ENCODE measurements at regions not wholly inside any gene's neighbourhood (a gene's known extent, or its start where the extent isn't known, plus 50 kb on each side); places are given as distances from the start of the nearest gene placed in this dataset.
"Not testable (repeated sequence)": the region's sequence is repeated elsewhere in the genome, so short reads cannot be mapped to it uniquely, and the experiment has no call there.

DNA sequence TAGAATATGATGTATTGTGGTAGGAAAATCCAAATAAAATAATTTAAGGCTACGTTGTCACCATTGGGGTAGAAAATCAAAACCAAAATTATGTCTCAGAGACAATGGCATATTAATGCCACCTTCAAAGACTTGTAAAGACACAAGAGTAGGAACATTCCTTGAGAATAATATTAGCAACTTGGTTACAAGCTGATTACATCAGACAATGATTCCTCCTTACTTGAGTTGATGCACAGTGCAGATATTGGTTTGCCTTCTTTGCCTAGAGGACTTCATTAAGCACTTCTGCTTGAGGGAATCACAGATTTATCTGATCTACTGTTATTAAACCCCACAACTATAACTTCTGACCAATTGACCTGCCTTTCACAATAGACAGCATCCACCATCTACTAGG, 500.2 kb downstream of the CDH9 start:
- no peak for DNase-seq (ENCODE audit: low spot score)

DNA sequence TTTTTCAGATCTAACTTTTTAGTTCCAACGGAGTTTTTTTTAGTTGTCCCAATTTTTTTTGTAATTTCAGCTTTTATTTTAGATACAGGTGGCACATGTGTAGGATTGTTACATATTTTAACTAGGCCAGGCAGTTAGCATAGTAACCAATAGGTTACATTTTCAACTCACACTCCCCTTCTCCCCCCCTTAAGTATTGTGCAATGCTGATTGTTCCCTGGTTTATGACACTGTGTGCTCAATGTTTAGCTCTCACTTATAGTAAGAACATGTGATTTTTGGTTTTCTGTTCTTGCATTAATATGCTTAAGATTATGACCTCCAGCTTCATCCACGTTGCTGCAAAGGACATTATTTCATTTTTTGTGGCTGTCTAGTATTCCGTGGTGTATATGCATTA, 503.2 kb downstream of the CDH9 start:
- no peak for DNase-seq (ENCODE audit: low spot score)

DNA sequence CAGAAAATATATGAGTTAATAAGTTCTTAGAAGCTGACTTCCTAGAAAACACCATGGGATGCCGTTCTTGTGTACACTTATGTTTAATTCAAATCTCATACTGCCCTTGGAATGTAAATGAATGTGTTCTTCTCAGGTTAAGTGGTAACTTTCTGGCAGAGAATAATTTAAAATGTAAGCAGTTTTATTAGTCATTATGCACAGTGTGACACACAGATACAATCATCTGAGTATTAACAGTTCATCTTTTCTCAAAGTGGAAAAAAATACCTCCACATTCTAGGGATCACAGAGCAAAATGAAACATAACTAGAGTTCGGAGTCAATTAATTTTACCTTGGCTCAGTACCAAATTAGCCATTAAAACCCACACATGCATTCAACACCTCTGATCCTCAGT, 508.1 kb downstream of the CDH9 start:
- no peak for DNase-seq (ENCODE audit: low spot score)

DNA sequence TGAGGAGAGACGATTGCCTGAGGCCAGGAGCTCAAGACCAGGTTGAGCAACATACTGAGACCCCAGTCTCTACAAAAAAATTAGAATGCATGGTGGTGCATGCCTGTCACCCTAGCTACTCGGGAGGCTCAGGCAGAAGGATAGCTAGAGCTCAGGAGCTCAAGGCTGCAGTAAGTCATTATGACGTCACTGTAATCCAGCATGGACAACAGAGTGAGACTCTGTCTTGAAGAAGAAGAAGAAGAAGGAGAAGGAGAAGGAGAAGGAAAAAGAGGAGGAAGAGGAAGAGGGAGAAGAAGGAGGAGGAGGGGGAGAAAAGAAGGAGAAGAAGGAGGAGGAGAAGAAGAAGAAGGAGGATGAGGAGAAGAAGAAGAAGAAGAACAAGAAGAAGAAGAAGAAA, 519.1 kb downstream of the CDH9 start:
- no peak for DNase-seq (ENCODE audit: low spot score)

- no peak for DNase-seq (ENCODE audit: low spot score)
These were observed 520.3 kb downstream of the CDH9 start for GRCh38 chr5:26518065-26518464.

GRCh38 chr5:26498972-26499371, 539.4 kb downstream of the CDH9 start:
- DNase-seq (ENCODE audit: low spot score): no peak

DNA sequence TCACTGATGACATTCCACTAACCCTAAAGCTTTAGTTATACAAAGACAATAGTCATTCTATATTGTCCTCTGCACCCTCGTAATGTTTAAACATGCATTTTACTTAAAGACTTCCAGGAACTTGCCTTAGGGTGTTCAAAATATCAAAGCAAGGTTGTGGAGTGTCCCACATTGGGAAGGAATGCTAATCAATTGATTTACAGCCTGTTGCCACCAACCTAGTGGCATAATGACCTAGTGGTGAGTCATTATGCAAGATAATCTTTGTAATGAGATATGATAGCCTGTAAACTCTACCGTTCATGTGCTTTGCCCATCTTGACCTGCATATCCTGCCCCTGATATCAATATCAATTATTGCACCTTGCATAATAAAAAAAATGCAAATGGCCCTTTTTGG, 542.9 kb downstream of the CDH9 start:
- no peak for DNase-seq (ENCODE audit: low spot score)

- DNase-seq (ENCODE audit: low spot score): no peak
These were observed 545.4 kb downstream of the CDH9 start for GRCh38 chr5:26492906-26493459.

GRCh38 chr5:26487553-26487952, 550.8 kb downstream of the CDH9 start:
- DNase-seq (ENCODE audit: low spot score): no peak

DNA sequence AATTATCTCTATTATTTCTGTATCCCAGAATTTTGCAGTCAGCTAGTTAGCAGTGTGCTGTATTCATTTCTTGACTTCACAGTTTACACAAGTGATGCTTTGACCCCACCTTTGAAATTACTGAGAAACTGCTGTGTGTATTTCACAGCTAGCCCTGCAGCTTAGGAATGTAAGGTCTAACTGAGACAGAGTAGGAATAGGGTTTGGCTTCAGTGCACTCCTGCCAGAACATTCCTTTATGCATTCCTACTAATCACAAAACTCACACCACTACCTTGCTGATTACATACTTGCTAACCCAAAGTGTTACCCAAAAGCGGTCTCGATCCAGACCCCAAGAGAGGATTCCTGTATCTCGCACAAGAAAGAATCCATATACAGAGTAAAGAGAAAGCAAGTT, 551.8 kb downstream of the CDH9 start:
- DNase-seq (ENCODE audit: low spot score): no peak

DNA sequence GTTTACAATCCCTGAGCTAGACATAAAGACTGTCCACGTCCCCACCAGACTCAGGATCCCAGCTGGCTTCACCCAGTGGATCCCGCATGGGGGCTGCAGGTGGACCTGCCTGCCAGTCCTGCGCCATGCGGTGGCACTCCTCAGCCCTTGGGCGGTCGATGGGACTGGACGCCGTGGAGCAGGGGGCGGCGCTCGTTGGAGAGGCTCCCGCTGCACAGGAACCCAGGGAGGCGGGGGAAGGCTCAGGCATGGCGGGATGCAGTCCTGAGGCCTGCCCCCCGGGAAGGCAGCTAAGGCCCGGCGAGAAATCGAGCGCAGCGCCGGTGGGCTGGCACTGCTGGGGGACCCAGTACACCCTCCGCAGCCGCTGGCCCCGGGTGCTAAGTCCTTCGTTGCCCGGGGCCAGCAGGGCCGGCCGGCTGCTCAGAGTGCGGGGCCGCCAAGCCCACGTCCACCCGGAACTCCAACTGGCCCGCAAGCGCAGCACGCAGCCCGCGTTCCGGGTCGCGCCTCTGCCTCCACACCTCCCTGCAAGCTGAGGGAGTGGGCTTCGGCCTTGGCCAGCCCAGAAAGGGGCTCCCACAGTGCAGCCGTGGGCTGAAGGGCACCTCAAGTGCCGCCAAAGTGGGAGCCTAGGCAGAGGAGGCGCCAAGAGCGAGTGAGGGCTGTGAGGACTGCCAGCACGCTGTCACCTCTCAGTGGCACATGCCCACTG, 553.1 kb downstream of the CDH9 start:
- not testable (repeated sequence) for DNase-seq (ENCODE audit: low spot score)

- DNase-seq (ENCODE audit: low spot score): peak; percentile 31
These were observed 555.5 kb downstream of the CDH9 start for GRCh38 chr5:26482810-26483375.

DNA sequence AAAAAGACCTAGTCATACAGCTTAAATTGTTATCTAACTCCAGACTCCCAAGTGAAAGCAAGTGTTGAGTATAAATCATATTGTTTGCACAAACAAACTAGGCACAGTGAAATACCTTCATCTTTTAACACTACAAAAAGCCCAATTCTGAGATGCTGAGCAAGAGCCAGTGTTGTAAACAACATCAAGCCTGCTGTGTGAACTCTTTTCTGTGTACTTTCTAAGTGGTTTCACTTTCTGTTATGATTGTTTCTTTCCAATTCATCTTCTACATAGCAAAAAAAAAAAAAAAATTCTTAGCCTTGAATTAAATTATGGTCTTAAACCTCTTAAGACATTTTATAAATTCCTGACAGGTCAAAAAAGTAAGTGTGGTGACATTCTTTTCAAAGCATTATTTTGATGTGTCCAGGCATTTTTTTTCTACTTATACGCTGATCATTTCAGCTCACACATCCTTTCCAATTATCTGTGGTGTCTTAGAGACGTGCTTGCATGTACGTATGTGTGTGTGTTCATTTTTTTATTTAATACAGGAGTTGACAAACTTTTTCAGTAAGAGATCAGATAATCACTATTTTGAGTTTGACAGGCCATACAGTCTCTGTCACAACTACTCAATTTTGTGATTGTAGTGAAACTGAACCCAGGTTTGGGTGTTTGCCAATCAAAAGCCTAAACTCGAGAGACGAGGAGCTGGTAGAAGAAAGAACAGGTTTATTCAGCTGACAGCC, 556.1 kb downstream of the CDH9 start:
- DNase-seq (ENCODE audit: low spot score): no peak

DNA sequence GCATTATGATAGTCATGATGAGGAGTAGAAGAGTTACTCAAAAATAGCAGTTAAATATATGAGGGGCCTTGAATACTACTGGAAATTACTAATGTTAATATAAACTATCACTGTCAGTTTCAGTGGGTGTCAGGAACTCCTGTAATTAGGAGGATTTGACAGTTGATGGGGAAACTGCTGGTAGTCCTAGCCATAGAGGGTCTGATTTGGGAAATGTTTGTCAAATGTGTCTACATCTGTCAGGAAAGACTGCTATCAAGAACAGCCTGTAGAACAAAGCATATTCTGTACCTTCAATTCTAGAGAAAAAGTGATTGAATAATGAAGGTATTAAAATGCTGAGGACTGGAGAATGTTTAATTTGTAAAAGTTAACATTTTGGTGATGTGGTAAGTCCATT, 567.9 kb downstream of the CDH9 start:
- no peak for DNase-seq (ENCODE audit: low spot score)

DNA sequence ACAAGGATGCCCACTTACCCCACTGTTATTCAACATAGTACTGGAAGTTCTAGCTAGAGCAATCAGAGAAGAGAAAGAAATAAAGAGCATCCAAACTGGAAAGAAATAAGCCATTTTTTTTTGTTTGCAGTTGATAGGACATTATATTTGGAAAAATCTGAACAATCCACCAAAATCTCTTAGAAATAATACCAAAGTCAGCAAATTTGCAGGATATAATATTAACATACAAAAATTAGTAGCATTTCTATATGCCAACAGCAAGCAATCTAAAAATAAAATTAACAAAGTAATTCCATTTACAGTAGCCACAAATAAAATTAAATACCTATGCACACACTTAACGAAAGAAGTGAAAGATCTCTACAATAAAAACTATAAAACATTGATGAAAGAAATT, 599.3 kb downstream of the CDH9 start:
- DNase-seq (ENCODE audit: low spot score): no peak

DNA sequence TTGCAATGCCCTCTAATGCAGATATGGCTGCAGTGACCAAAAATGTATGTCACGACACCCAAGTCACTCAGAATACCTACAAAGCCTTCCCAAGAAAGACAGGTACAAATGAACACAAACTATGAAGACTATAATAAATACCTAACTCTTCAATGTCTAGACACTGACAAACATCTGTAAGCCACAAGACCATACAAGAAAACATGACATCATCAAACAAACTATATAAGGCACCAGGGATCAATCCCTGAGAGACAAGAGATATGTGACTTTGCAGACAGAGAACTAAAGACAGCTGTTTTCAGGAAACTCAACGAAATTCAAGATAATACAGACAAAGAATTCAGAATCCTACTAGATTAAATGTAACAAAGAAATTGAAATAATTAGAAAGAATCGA, 603.7 kb downstream of the CDH9 start:
- no peak for DNase-seq (ENCODE audit: low spot score)

DNA sequence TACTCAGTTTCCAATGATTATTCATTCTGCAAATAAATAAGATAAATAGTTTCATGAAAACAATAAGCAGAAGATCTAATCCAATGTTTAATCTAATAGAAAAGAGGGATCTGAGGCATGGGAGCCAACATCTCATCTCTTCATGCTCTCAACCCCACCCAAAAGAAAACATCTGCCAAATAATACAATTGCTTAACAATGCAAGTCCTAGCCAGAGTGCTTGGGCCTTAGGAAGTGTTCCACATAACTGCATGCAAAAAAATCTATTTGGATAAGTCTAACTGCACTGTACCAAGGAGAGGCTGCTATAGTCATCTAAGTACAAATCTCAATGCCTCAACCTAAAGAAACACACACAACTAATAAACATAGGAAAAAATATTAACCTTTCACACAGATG, 606.0 kb downstream of the CDH9 start:
- no peak for DNase-seq (ENCODE audit: low spot score)

- DNase-seq (ENCODE audit: low spot score): no peak
These were observed 608.1 kb downstream of the CDH9 start for GRCh38 chr5:26430323-26430722.

DNA sequence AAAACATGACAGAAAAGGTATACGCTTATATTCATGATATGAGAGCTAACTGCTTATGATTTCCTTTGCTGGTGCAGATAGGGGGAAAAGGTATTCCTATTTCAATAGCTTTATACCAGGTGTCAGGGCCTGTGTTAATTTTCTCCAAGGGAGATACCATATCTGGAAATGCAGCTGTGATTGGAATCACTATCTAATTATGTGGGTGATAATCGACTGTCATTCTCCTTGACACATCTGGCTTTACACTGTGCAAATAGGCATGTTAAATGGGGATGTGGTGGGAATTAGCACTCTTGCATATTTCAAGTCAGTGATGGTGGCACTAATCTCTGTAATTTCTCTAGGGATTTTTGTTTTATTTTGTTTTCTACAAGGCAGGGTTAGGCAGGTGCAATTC, 611.1 kb downstream of the CDH9 start:
- no peak for DNase-seq (ENCODE audit: low spot score)

GRCh38 chr5:26419987-26420386, 618.4 kb downstream of the CDH9 start:
- no peak for DNase-seq (ENCODE audit: low spot score)

DNA sequence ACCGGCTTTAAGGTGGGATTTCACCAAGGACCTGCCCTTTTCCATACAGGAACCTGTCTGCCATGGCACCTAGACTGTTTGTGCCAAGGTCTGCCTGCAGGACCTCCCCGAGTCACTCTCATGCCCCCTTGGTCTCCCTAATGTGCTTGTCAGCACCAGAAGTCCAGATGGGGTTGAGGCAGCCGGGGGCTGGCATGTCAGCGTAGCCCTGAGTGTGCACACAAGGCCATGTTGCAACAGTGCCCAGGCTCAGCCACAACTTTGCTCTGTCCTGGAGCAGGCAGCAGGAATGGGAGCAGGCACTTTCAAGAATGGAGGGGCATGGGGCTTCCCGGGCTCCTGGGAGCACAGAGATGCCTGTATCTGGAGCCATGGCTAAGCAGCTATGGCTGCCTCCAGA, 621.5 kb downstream of the CDH9 start:
- no peak for DNase-seq (ENCODE audit: low spot score)

- DNase-seq (ENCODE audit: low spot score): no peak
These were observed 622.2 kb downstream of the CDH9 start for GRCh38 chr5:26415987-26416779.
